ENCODE measurements at regions not wholly inside any gene's neighbourhood (a gene's known extent, or its start where the extent isn't known, plus 50 kb on each side); places are given as distances from the start of the nearest gene placed in this dataset.

- FAIRE-seq (peak; percentile 69), DNase-seq (ENCODE audit: insufficient read length, low spot score) (no peak)
- TF ChIP-seq TAF1 (IDR thresholded peaks at IDR 0.05; ENCODE audit: low read depth, low read length) = no peak
- no peak for TF ChIP-seq POLR2A (IDR thresholded peaks at IDR 0.05; ENCODE audit: low read depth, low read length)
- no peak for TF ChIP-seq SPI1 (IDR thresholded peaks at IDR 0.05; ENCODE audit: low read depth, low read length)
- TF ChIP-seq POU2F2 (IDR thresholded peaks at IDR 0.05; ENCODE audit: low read depth, low read length) = peak; percentile 77
- TF ChIP-seq POLR2AphosphoS5 (IDR thresholded peaks at IDR 0.05; ENCODE audit: low read depth, low read length) = no peak
- TF ChIP-seq PAX5 (IDR thresholded peaks at IDR 0.05; ENCODE audit: insufficient read depth, low read length, severe bottlenecking) = peak; percentile 85
Measured at GRCh38 chr1:229035054-229035747, 235.7 kb upstream of the RAB4A start.

- FAIRE-seq (peak; percentile 50), DNase-seq (ENCODE audit: insufficient read length, low spot score) (no peak)
- TF ChIP-seq TAF1 (IDR thresholded peaks at IDR 0.05; ENCODE audit: low read depth, low read length) (no peak), POU2F2 (IDR thresholded peaks at IDR 0.05; ENCODE audit: low read depth, low read length) (no peak), PAX5 (IDR thresholded peaks at IDR 0.05; ENCODE audit: insufficient read depth, low read length, severe bottlenecking) (no peak), POLR2AphosphoS5 (IDR thresholded peaks at IDR 0.05; ENCODE audit: low read depth, low read length) (no peak), SPI1 (IDR thresholded peaks at IDR 0.05; ENCODE audit: low read depth, low read length) (no peak), POLR2A (IDR thresholded peaks at IDR 0.05; ENCODE audit: low read depth, low read length) (no peak)
Measured at GRCh38 chr1:229035748-229036082, 235.2 kb upstream of the RAB4A start.

GRCh38 chr1:229037806-229038405, 233.0 kb upstream of the RAB4A start:
- DNase-seq (ENCODE audit: insufficient read length, low spot score) (no peak), FAIRE-seq (no peak)
- TF ChIP-seq POLR2A (IDR thresholded peaks at IDR 0.05; ENCODE audit: low read depth, low read length) (no peak), SPI1 (IDR thresholded peaks at IDR 0.05; ENCODE audit: low read depth, low read length) (no peak), POU2F2 (IDR thresholded peaks at IDR 0.05; ENCODE audit: low read depth, low read length) (no peak), TAF1 (IDR thresholded peaks at IDR 0.05; ENCODE audit: low read depth, low read length) (no peak), POLR2AphosphoS5 (IDR thresholded peaks at IDR 0.05; ENCODE audit: low read depth, low read length) (no peak)

GRCh38 chr1:229040630-229041358, 230.1 kb upstream of the RAB4A start:
- no peak for DNase-seq (ENCODE audit: insufficient read length, low spot score)
- no peak for FAIRE-seq
- TF ChIP-seq PAX5 (IDR thresholded peaks at IDR 0.05; ENCODE audit: insufficient read depth, low read length, severe bottlenecking) (no peak), SPI1 (IDR thresholded peaks at IDR 0.05; ENCODE audit: low read depth, low read length) (no peak), POLR2AphosphoS5 (IDR thresholded peaks at IDR 0.05; ENCODE audit: low read depth, low read length) (no peak)

GRCh38 chr1:229041946-229042345, 229.0 kb upstream of the RAB4A start:
- DNase-seq (ENCODE audit: insufficient read length, low spot score) (no peak), FAIRE-seq (no peak)
- TF ChIP-seq POLR2A (IDR thresholded peaks at IDR 0.05; ENCODE audit: low read depth, low read length) (no peak), PAX5 (IDR thresholded peaks at IDR 0.05; ENCODE audit: insufficient read depth, low read length, severe bottlenecking) (no peak), TAF1 (IDR thresholded peaks at IDR 0.05; ENCODE audit: low read depth, low read length) (no peak), SPI1 (IDR thresholded peaks at IDR 0.05; ENCODE audit: low read depth, low read length) (no peak), POU2F2 (IDR thresholded peaks at IDR 0.05; ENCODE audit: low read depth, low read length) (no peak), POLR2AphosphoS5 (IDR thresholded peaks at IDR 0.05; ENCODE audit: low read depth, low read length) (no peak)

- FAIRE-seq = no peak
- TF ChIP-seq POLR2A (IDR thresholded peaks at IDR 0.05; ENCODE audit: low read depth, low read length) = no peak
- TF ChIP-seq POU2F2 (IDR thresholded peaks at IDR 0.05; ENCODE audit: low read depth, low read length) = no peak
- DNase-seq (ENCODE audit: insufficient read length, low spot score) = no peak
Measured at GRCh38 chr1:229042482-229042881, 228.4 kb upstream of the RAB4A start.

GRCh38 chr1:229043115-229043514, 227.8 kb upstream of the RAB4A start:
- DNase-seq (ENCODE audit: insufficient read length, low spot score) (no peak), FAIRE-seq (no peak)
- TF ChIP-seq POLR2A (IDR thresholded peaks at IDR 0.05; ENCODE audit: low read depth, low read length) (no peak), SPI1 (IDR thresholded peaks at IDR 0.05; ENCODE audit: low read depth, low read length) (no peak), POU2F2 (IDR thresholded peaks at IDR 0.05; ENCODE audit: low read depth, low read length) (no peak), POLR2AphosphoS5 (IDR thresholded peaks at IDR 0.05; ENCODE audit: low read depth, low read length) (no peak), TAF1 (IDR thresholded peaks at IDR 0.05; ENCODE audit: low read depth, low read length) (no peak), PAX5 (IDR thresholded peaks at IDR 0.05; ENCODE audit: insufficient read depth, low read length, severe bottlenecking) (no peak)

- DNase-seq (ENCODE audit: insufficient read length, low spot score) = no peak
- no peak for FAIRE-seq
- no peak for TF ChIP-seq POLR2A (IDR thresholded peaks at IDR 0.05; ENCODE audit: low read depth, low read length)
- no peak for TF ChIP-seq POU2F2 (IDR thresholded peaks at IDR 0.05; ENCODE audit: low read depth, low read length)
- no peak for TF ChIP-seq TAF1 (IDR thresholded peaks at IDR 0.05; ENCODE audit: low read depth, low read length)
- TF ChIP-seq POLR2AphosphoS5 (IDR thresholded peaks at IDR 0.05; ENCODE audit: low read depth, low read length) = no peak
- TF ChIP-seq PAX5 (IDR thresholded peaks at IDR 0.05; ENCODE audit: insufficient read depth, low read length, severe bottlenecking) = no peak
- TF ChIP-seq SPI1 (IDR thresholded peaks at IDR 0.05; ENCODE audit: low read depth, low read length) = no peak
Measured at GRCh38 chr1:229046251-229046853, 224.6 kb upstream of the RAB4A start.

- FAIRE-seq (no peak), DNase-seq (ENCODE audit: insufficient read length, low spot score) (no peak)
- TF ChIP-seq POLR2A (IDR thresholded peaks at IDR 0.05; ENCODE audit: low read depth, low read length) (no peak), POU2F2 (IDR thresholded peaks at IDR 0.05; ENCODE audit: low read depth, low read length) (no peak), SPI1 (IDR thresholded peaks at IDR 0.05; ENCODE audit: low read depth, low read length) (no peak), PAX5 (IDR thresholded peaks at IDR 0.05; ENCODE audit: insufficient read depth, low read length, severe bottlenecking) (no peak), POLR2AphosphoS5 (IDR thresholded peaks at IDR 0.05; ENCODE audit: low read depth, low read length) (no peak), TAF1 (IDR thresholded peaks at IDR 0.05; ENCODE audit: low read depth, low read length) (no peak)
Measured at GRCh38 chr1:229047161-229047839, 223.6 kb upstream of the RAB4A start.

All from GM12891 (cell line).